Adrenal gland (tissue), 5 donors: ENCODE measurements at regions not wholly inside any gene's neighbourhood (a gene's known extent, or its start where the extent isn't known, plus 50 kb on each side); places are given as distances from the start of the nearest gene placed in this dataset.

Source experiments
- CTCF ChIP-seq, 6 experiments: fragments of 450-650 bp in 4 of 6; fragments of 200-600 bp in 2 of 6; sonication (generic) in 1 of 6; IDR thresholded peaks; 1 replicate in 5 of 6; 2 replicates in 1 of 6; pipeline versions ENCODE4 v1.5.1 to v1.8.0; 2016 to 2021; ENCODE audit warnings: antibody characterized with exemption in 6 of 6, mild to moderate bottlenecking in 2 of 6, moderate library complexity in 1 of 6
- POLR2A ChIP-seq, 2 donors: fragments of 450-650 bp; IDR thresholded peaks; one replicate each; pipeline ENCODE4 v1.6.1; 2017; ENCODE audit warnings: antibody characterized with exemption in 2 of 2, mild to moderate bottlenecking in 2 of 2, moderate library complexity in 1 of 2
- donor health status: DM: no; HTN: no; CAD: no.

GRCh38 chr5:174211277-174211626, 165.7 kb downstream of the NSG2 start:
- TF ChIP-seq CTCF (IDR thresholded peaks at IDR 0.05): no peak
- no peak for TF ChIP-seq POLR2A (IDR thresholded peaks at IDR 0.05)
